OCI-LY7 (cell line): ENCODE measurements at regions not wholly inside any gene's neighbourhood (a gene's known extent, or its start where the extent isn't known, plus 50 kb on each side); places are given as distances from the start of the nearest gene placed in this dataset.

Experiments used
- BruUV-seq: library from RNA; stranded (reverse); fragments of 400-500 nt; replicated peaks from 2 replicates; lab custom pipeline; 2021; lab: Mats Ljungman, UMichigan
- CTCF ChIA-PET: fragments of 300-600 bp; sonication (Branson Sonifier 250); formaldehyde crosslinking; loops from one replicate; lab custom pipeline; 2022; ENCODE audit warnings: antibody characterized with exemption; ENCODE audit not compliant: unreplicated experiment; lab: Charles Lee
- POLR2A ChIA-PET: fragments of 300-600 bp; sonication (Branson Sonifier 250); formaldehyde crosslinking; loops from one replicate; lab custom pipeline; 2022; ENCODE audit warnings: antibody characterized with exemption; lab: Charles Lee
- DNase-seq: peaks from one replicate; pipeline ENCODE4 v3.0.0-alpha.2; 2015; ENCODE audit warnings: low spot score
- H2AFZ ChIP-seq: fragments of 200-600 bp; sonication (generic), shearing (Covaris generic); 2 replicates; pipeline ENCODE4 v1.6.1; 2014; ENCODE audit warnings: mild to moderate bottlenecking, antibody characterized with exemption, low read length, moderate library complexity
- H3K27ac ChIP-seq: fragments of 200-600 bp; sonication (generic); 2 replicates; pipeline ENCODE4 v1.5.1; 2014; ENCODE audit warnings: mixed run types, low read depth, mild to moderate bottlenecking, moderate library complexity, low read length, inconsistent platforms; ENCODE audit not compliant: poor library complexity, severe bottlenecking
- H3K36me3 ChIP-seq: fragments of 200-600 bp; sonication (generic); 2 replicates; pipeline ENCODE4 v1.6.1; 2014; ENCODE audit warnings: mild to moderate bottlenecking, antibody characterized with exemption, low read length, moderate library complexity, mixed read lengths; ENCODE audit not compliant: insufficient read depth
- H3K4me1 ChIP-seq: fragments of 200-600 bp; sonication (generic); 2 replicates; pipeline ENCODE4 v1.5.1; 2014; ENCODE audit warnings: mild to moderate bottlenecking, low read length; ENCODE audit not compliant: insufficient read depth, poor library complexity, severe bottlenecking
- H3K4me2 ChIP-seq: fragments of 200-600 bp; sonication (generic); 2 replicates; pipeline ENCODE4 v1.6.1; 2014; ENCODE audit warnings: mild to moderate bottlenecking, low read length
- H3K4me3 ChIP-seq: fragments of 200-600 bp; sonication (generic); 2 replicates; pipeline ENCODE4 v1.5.1; 2014; ENCODE audit warnings: mild to moderate bottlenecking, low read depth, low read length; ENCODE audit not compliant: poor library complexity, severe bottlenecking
- H3K79me2 ChIP-seq: fragments of 200-600 bp; sonication (generic); 2 replicates; pipeline ENCODE4 v1.6.1; 2016; ENCODE audit warnings: low read depth, mild to moderate bottlenecking, low read length, moderate library complexity, mixed read lengths; ENCODE audit not compliant: insufficient read depth
- H3K9me2 ChIP-seq: fragments of 200-600 bp; sonication (generic); 2 replicates; pipeline ENCODE4 v1.6.1; 2016; ENCODE audit warnings: mild to moderate bottlenecking, low read length, mixed read lengths; ENCODE audit not compliant: insufficient read depth
- H3K9me3 ChIP-seq: fragments of 200-600 bp; sonication (generic); 2 replicates; pipeline ENCODE4 v1.6.1; 2014; ENCODE audit warnings: mild to moderate bottlenecking, mixed run types, low read length, mixed read lengths
- H4K20me1 ChIP-seq: fragments of 200-600 bp; sonication (generic); 2 replicates; pipeline ENCODE4 v1.6.1; 2014; ENCODE audit warnings: mild to moderate bottlenecking, antibody characterized with exemption, low read length, moderate library complexity, mixed read lengths; ENCODE audit not compliant: insufficient read depth
- CTCF ChIP-seq: fragments of 200-600 bp; sonication (generic); conservative IDR thresholded peaks from 2 replicates; pipeline ENCODE4 v1.5.1; 2014; ENCODE audit warnings: mild to moderate bottlenecking, antibody characterized with exemption, low read length, moderate library complexity, mixed read lengths
- EZH2phosphoT487 ChIP-seq: fragments of 200-600 bp; sonication (generic); IDR thresholded peaks from 2 replicates; pipeline ENCODE4 v1.6.1; 2018; ENCODE audit warnings: low read depth, borderline replicate concordance, mild to moderate bottlenecking, mixed run types, antibody characterized with exemption, low read length, moderate library complexity, mixed read lengths
- intact Hi-C: fragments of 100-400 bp; cut with micrococcal nuclease; formaldehyde crosslinking; loops from one replicate; pipeline ENCODE4 v1.10.0; 2022; ENCODE audit not compliant: unreplicated experiment

- Histone ChIP-seq H3K4me1 (no peaks in the 10 kb centered on the region), H3K4me2 (no peak overlapping the region), H3K4me3 (no peak overlapping the region), H2AFZ (no peak overlapping the region), H4K20me1 (0 out of 2 replicates have a peak, but pooled peaks cover 4% of the 10 kb centered on the region), H3K79me2 (no peaks in the 10 kb centered on the region), H3K27ac (no peak overlapping the region), H3K36me3 (no peaks in the 10 kb centered on the region), H3K9me3 (no peaks in the 10 kb centered on the region), H3K9me2 (no peaks in the 10 kb centered on the region)
- no TSS peak for BruUV-seq
- POLR2A ChIA-PET: no interaction called here
- CTCF ChIA-PET: no interaction called here
- intact Hi-C loops: no loop called here
- no peak for DNase-seq
- TF ChIP-seq CTCF: no peak
- TF ChIP-seq EZH2phosphoT487: no peak
These were observed 153.9 kb upstream of the NFIB start for GRCh38 chr9:14467675-14468374.

- Histone ChIP-seq H3K4me3 (no peak overlapping the region), H3K4me2 (no peak overlapping the region), H3K27ac (no peak overlapping the region), H3K4me1 (no peaks in the 10 kb centered on the region), H3K79me2 (no peaks in the 10 kb centered on the region), H3K9me2 (no peaks in the 10 kb centered on the region), H3K36me3 (no peaks in the 10 kb centered on the region), H3K9me3 (no peaks in the 10 kb centered on the region), H2AFZ (no peak overlapping the region), H4K20me1 (0 out of 2 replicates have a peak, but pooled peaks cover 4% of the 10 kb centered on the region)
- TF ChIP-seq EZH2phosphoT487: no peak
- no peak for TF ChIP-seq CTCF
- POLR2A ChIA-PET: interaction anchor here (0.6 kb wide), 1 partner anchor 1694 kb away, joined by 3 read pairs; no protein-coding TSS in a partner anchor
- CTCF ChIA-PET: no interaction called here
- BruUV-seq: no TSS peak
- intact Hi-C loops: no loop called here
- no peak for DNase-seq
These were observed 152.9 kb upstream of the NFIB start for GRCh38 chr9:14466828-14467227.

- no TSS peak for BruUV-seq
- no peaks in the 10 kb centered on the region for H3K4me1 ChIP-seq
- intact Hi-C loops: no loop called here
- H3K36me3 ChIP-seq: no peaks in the 10 kb centered on the region
- H3K79me2 ChIP-seq: no peaks in the 10 kb centered on the region
- no peak overlapping the region for H3K4me3 ChIP-seq
- 0 out of 2 replicates have a peak, but pooled peaks cover 4% of the 10 kb centered on the region for H4K20me1 ChIP-seq
- H3K9me3 ChIP-seq: no peaks in the 10 kb centered on the region
- CTCF ChIA-PET: no interaction called here
- no peaks in the 10 kb centered on the region for H3K9me2 ChIP-seq
- H3K4me2 ChIP-seq: no peak overlapping the region
- H2AFZ ChIP-seq: no peak overlapping the region
- no peak overlapping the region for H3K27ac ChIP-seq
- no peak for TF ChIP-seq CTCF
- TF ChIP-seq EZH2phosphoT487: no peak
- POLR2A ChIA-PET: interaction anchor here (0.6 kb wide), 1 partner anchor 1693 kb away, joined by 3 read pairs; no protein-coding TSS in a partner anchor
- no peak for DNase-seq
These were observed 152.5 kb upstream of the NFIB start for GRCh38 chr9:14466429-14466818.
